ENCODE measurements at regions not wholly inside any gene's neighbourhood (a gene's known extent, or its start where the extent isn't known, plus 50 kb on each side); places are given as distances from the start of the nearest gene placed in this dataset.

- DNase-seq (ENCODE audit: low read depth), result no peak
Observed at GRCh38 chr15:39279311-39279710, 301.6 kb upstream of the THBS1 start.

GRCh38 chr15:39281094-39281493 is 299.8 kb upstream of the THBS1 start:
- DNase-seq (ENCODE audit: low read depth), result no peak

GRCh38 chr15:39282663-39283208 is 298.1 kb upstream of the THBS1 start:
- DNase-seq (ENCODE audit: low read depth), result no peak

- no peak for DNase-seq (ENCODE audit: low read depth)
Observed at GRCh38 chr15:39283531-39283930, 297.3 kb upstream of the THBS1 start.

- DNase-seq (ENCODE audit: low read depth), result no peak
Observed at GRCh38 chr15:39285071-39285470, 295.8 kb upstream of the THBS1 start.

- no peak for DNase-seq (ENCODE audit: low read depth)
Observed at GRCh38 chr15:39285663-39286062, 295.2 kb upstream of the THBS1 start.

- no peak for DNase-seq (ENCODE audit: low read depth)
Observed at GRCh38 chr15:39286706-39287105, 294.2 kb upstream of the THBS1 start.

- no peak for DNase-seq (ENCODE audit: low read depth)
Observed at GRCh38 chr15:39287322-39288195, 293.3 kb upstream of the THBS1 start.

- no peak for DNase-seq (ENCODE audit: low read depth)
Observed at GRCh38 chr15:39290711-39291435, 290.0 kb upstream of the THBS1 start.

- no peak for DNase-seq (ENCODE audit: low read depth)
Observed at GRCh38 chr15:39291690-39292089, 289.2 kb upstream of the THBS1 start.

- DNase-seq (ENCODE audit: low read depth), result no peak
Observed at GRCh38 chr15:39296955-39297354, 283.9 kb upstream of the THBS1 start.

GRCh38 chr15:39298271-39298962 is 282.5 kb upstream of the THBS1 start:
- no peak for DNase-seq (ENCODE audit: low read depth)

GRCh38 chr15:39299486-39300267 is 281.2 kb upstream of the THBS1 start:
- no peak for DNase-seq (ENCODE audit: low read depth)

- no peak for DNase-seq (ENCODE audit: low read depth)
Observed at GRCh38 chr15:39300451-39301153, 280.3 kb upstream of the THBS1 start.

- no peak for DNase-seq (ENCODE audit: low read depth)
Observed at GRCh38 chr15:39301589-39301999, 279.3 kb upstream of the THBS1 start.

- DNase-seq (ENCODE audit: low read depth), result no peak
Observed at GRCh38 chr15:39302936-39303335, 277.9 kb upstream of the THBS1 start.

GRCh38 chr15:39304201-39304841 is 276.6 kb upstream of the THBS1 start:
- no peak for DNase-seq (ENCODE audit: low read depth)

- no peak for DNase-seq (ENCODE audit: low read depth)
Observed at GRCh38 chr15:39304931-39305728, 275.7 kb upstream of the THBS1 start.

- no peak for DNase-seq (ENCODE audit: low read depth)
Observed at GRCh38 chr15:39310633-39311032, 270.2 kb upstream of the THBS1 start.

GRCh38 chr15:39312984-39313383 is 267.9 kb upstream of the THBS1 start:
- no peak for DNase-seq (ENCODE audit: low read depth)

Measured in activated T-cell treated with anti-CD3 and anti-CD28 coated beads for 24 hours (primary cell).